ENCODE measurements at regions not wholly inside any gene's neighbourhood (a gene's known extent, or its start where the extent isn't known, plus 50 kb on each side); places are given as distances from the start of the nearest gene placed in this dataset.

DNA sequence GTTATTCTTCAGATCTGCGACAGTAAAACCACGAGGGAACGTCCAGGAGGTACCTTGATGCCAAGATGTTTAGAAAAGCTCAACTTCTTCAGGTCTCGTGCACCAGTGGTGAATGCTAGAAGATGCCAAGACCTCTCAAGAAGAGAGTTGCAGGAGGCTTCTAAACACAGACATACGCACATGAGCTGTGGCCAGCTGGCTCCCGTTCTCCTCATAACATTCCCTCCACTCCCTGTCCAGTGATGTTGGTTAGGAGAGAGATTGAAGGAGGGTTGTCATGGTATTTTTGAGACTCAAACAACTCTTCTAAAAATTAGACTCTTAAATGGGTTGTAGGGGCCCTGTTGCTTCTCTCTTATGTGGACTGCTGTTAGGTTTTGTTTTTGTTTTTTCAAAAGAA, 184.3 kb downstream of the QDPR start:
- TF ChIP-seq POLR2A (IDR thresholded peaks at IDR 0.05) (no peak), CTCF (IDR thresholded peaks at IDR 0.05) (no peak), EP300 (IDR thresholded peaks at IDR 0.05) (no peak)

All from sigmoid colon (tissue), 4 donors.